ENCODE measurements at regions not wholly inside any gene's neighbourhood (a gene's known extent, or its start where the extent isn't known, plus 50 kb on each side); places are given as distances from the start of the nearest gene placed in this dataset.

- no peak for TF ChIP-seq CTCF (IDR thresholded peaks at IDR 0.05)
- TF ChIP-seq POLR2AphosphoS5 (IDR thresholded peaks at IDR 0.05; ENCODE audit: low read depth, low read length) = no peak
- no peak for TF ChIP-seq REST (IDR thresholded peaks at IDR 0.05; ENCODE audit: insufficient read depth in 1 of 2, low read depth in 2 of 2, low read length in 1 of 2)
These were observed 88.8 kb upstream of the CLDN5 start for GRCh38 chr22:19612866-19613572.

Measured in Panc1 (cell line).